GM20000 (cell line): ENCODE measurements at regions not wholly inside any gene's neighbourhood (a gene's known extent, or its start where the extent isn't known, plus 50 kb on each side); places are given as distances from the start of the nearest gene placed in this dataset.
"Not testable (repeated sequence)": the region's sequence is repeated elsewhere in the genome, so short reads cannot be mapped to it uniquely, and the experiment has no call there.

Experiments
- DNase-seq: peaks from one replicate; pipeline ENCODE4 v3.0.0; 2012; ENCODE audit warnings: low spot score
- CTCF ChIP-seq: IDR thresholded peaks from 2 replicates; pipeline ENCODE4 v1.5.1; 2012; ENCODE audit warnings: mild to moderate bottlenecking, control low read depth; ENCODE audit errors: extremely low read depth, missing control alignments

GRCh38 chr2:239642406-239643004 is 241.7 kb upstream of the HDAC4 start:
- no peak for DNase-seq
- TF ChIP-seq CTCF: no peak

- DNase-seq: not testable (repeated sequence)
Measured at GRCh38 chr2:239641904-239642303, 241.1 kb upstream of the HDAC4 start.

GRCh38 chr2:239640676-239641578 is 240.1 kb upstream of the HDAC4 start:
- no peak for DNase-seq
- TF ChIP-seq CTCF: no peak

- TF ChIP-seq CTCF: no peak
- DNase-seq: no peak
Measured at GRCh38 chr2:239640210-239640609, 239.4 kb upstream of the HDAC4 start.

GRCh38 chr2:239639421-239640185 is 238.8 kb upstream of the HDAC4 start:
- TF ChIP-seq CTCF: no peak
- DNase-seq: no peak

- no peak for TF ChIP-seq CTCF
- DNase-seq: no peak
Measured at GRCh38 chr2:239638376-239638775, 237.6 kb upstream of the HDAC4 start.

- no peak for DNase-seq
- no peak for TF ChIP-seq CTCF
Measured at GRCh38 chr2:239636808-239637207, 236.0 kb upstream of the HDAC4 start.
